A549 (cell line): ENCODE measurements at regions not wholly inside any gene's neighbourhood (a gene's known extent, or its start where the extent isn't known, plus 50 kb on each side); places are given as distances from the start of the nearest gene placed in this dataset.
"Not testable (repeated sequence)": the region's sequence is repeated elsewhere in the genome, so short reads cannot be mapped to it uniquely, and the experiment has no call there.

ENCODE experiments used
- ATAC-seq, 2 experiments: fragments of 200-7000 bp in 1 of 2; fragments of >200 bp in 1 of 2; cut with Nextera tagmentation in 1 of 2; cut with Tn5 transposase in 1 of 2; 3 replicates each; pipeline versions ENCODE4 v1.8.0 to v1.9.1; 2018 to 2020; ENCODE audit warnings: mild to moderate bottlenecking in 1 of 2, moderate library complexity in 1 of 2
- CTCF ChIA-PET: fragments of 300-600 bp; sonication (Branson Sonifier 250); formaldehyde crosslinking; extraction: SDS; loops from one replicate; lab custom pipeline; 2021; ENCODE audit warnings: antibody characterized with exemption, inconsistent platforms; lab: Yijun Ruan, JAX
- POLR2A ChIA-PET: fragments of 350-600 bp; formaldehyde crosslinking; extraction: SDS; loops from one replicate; lab custom pipeline; 2021; ENCODE audit warnings: antibody characterized with exemption, inconsistent platforms; lab: Yijun Ruan, JAX
- DNase-seq, 2 experiments: peaks; one replicate each; pipeline versions ENCODE4 v3.0.0 to v3.0.0-alpha.2; 2011 to 2016; ENCODE audit warnings: low read depth in 1 of 2, low spot score in 1 of 2
- FAIRE-seq: peaks from 2 replicates; lab custom pipeline; 2011; peaks lifted over from hg19 to GRCh38; lab: Jason Lieb, UNC
- H3K27ac ChIP-seq, 2 experiments: fragments of >200 bp; sonication (Bioruptor Twin); formaldehyde crosslinking; 3 replicates each; pipeline ENCODE4 v1.5.1; 2016 to 2017
- H3K4me1 ChIP-seq: fragments of >200 bp; sonication (Bioruptor Twin); formaldehyde crosslinking; 3 replicates; pipeline ENCODE4 v1.6.1; 2016
- H3K4me2 ChIP-seq: fragments of >200 bp; sonication (Bioruptor Twin); formaldehyde crosslinking; 3 replicates; pipeline ENCODE4 v1.6.1; 2016
- H3K4me3 ChIP-seq: fragments of >200 bp; sonication (Bioruptor Twin); formaldehyde crosslinking; 3 replicates; pipeline ENCODE4 v1.5.1; 2016
- H3K9me3 ChIP-seq: fragments of >200 bp; sonication (Bioruptor Twin); formaldehyde crosslinking; 3 replicates; pipeline ENCODE4 v1.6.1; 2016
- ATOH8 ChIP-seq: fragments of 250-450 bp; sonication (Bioruptor Pico); IDR thresholded peaks from 2 replicates; pipeline ENCODE4 v1.5.0; 2020; ENCODE audit warnings: low read depth, mild to moderate bottlenecking, moderate library complexity
- BHLHE40 ChIP-seq: IDR thresholded peaks from 2 replicates; pipeline ENCODE4 v1.6.1; 2012; ENCODE audit warnings: low read depth, low read length, inconsistent platforms
- CBX8 ChIP-seq: fragments of 200-600 bp; sonication (generic); IDR thresholded peaks from 2 replicates; pipeline ENCODE4 v1.6.1; 2016
- EHF ChIP-seq: fragments of 250-450 bp; sonication (Bioruptor Pico); IDR thresholded peaks from 2 replicates; pipeline ENCODE4 v1.5.0; 2020; ENCODE audit warnings: mild to moderate bottlenecking
- EHMT2 ChIP-seq: fragments of 200-600 bp; sonication (generic); IDR thresholded peaks from 2 replicates; pipeline ENCODE4 v1.6.1; 2016; ENCODE audit warnings: antibody characterized with exemption, low read depth, mild to moderate bottlenecking, moderate library complexity
- ELK1 ChIP-seq: fragments of 150-350 bp; IDR thresholded peaks from 2 replicates; pipeline ENCODE4 v1.6.1; 2014; ENCODE audit warnings: low read depth, mild to moderate bottlenecking, low read length
- FOSL2 ChIP-seq, 2 experiments: fragments of 450-650 bp in 1 of 2; fragments of >200 bp in 1 of 2; sonication (Bioruptor Twin) in 1 of 2; formaldehyde crosslinking; IDR thresholded peaks; 2 replicates each; pipeline versions ENCODE4 v1.5.0 to v1.6.1; 2016 to 2020; ENCODE audit warnings: mild to moderate bottlenecking in 1 of 2, moderate library complexity in 1 of 2
- FOXS1 ChIP-seq: fragments of 250-450 bp; sonication (Bioruptor Pico); IDR thresholded peaks from 2 replicates; pipeline ENCODE4 v1.5.0; 2020; ENCODE audit warnings: mild to moderate bottlenecking, moderate library complexity
- HEYL ChIP-seq: fragments of 250-450 bp; sonication (Bioruptor Pico); IDR thresholded peaks from 2 replicates; pipeline ENCODE4 v1.8.0; 2021; ENCODE audit warnings: mild to moderate bottlenecking, moderate library complexity
- JUN ChIP-seq, 2 experiments: fragments of >200 bp; sonication (Bioruptor Twin); formaldehyde crosslinking; IDR thresholded peaks; 2 replicates in 1 of 2; 3 replicates in 1 of 2; pipeline ENCODE4 v1.6.1; 2016 to 2017
- KDM1A ChIP-seq: fragments of 200-600 bp; sonication (generic); IDR thresholded peaks from 2 replicates; pipeline ENCODE4 v1.6.1; 2016; ENCODE audit warnings: low read depth, mild to moderate bottlenecking
- KDM5A ChIP-seq: fragments of 200-600 bp; sonication (generic); IDR thresholded peaks from 2 replicates; pipeline ENCODE4 v1.6.1; 2016; ENCODE audit warnings: antibody characterized with exemption, mild to moderate bottlenecking
- MAFK ChIP-seq: fragments of 450-650 bp; IDR thresholded peaks from 2 replicates; pipeline ENCODE4 v1.6.1; 2014; ENCODE audit not compliant: partially characterized antibody
- MAX ChIP-seq: IDR thresholded peaks from 2 replicates; pipeline ENCODE4 v1.6.1; 2012
- NR3C1 ChIP-seq: fragments of >200 bp; sonication (Bioruptor Twin); formaldehyde crosslinking; IDR thresholded peaks from 3 replicates; pipeline ENCODE4 v1.6.1; 2017
- POLR2AphosphoS2 ChIP-seq: conservative IDR thresholded peaks from 2 replicates; pipeline ENCODE4 v1.6.1; 2012; ENCODE audit warnings: low read length, improper control_type of control experiment, inconsistent platforms
- RCOR1 ChIP-seq: fragments of 150-350 bp; IDR thresholded peaks from 2 replicates; pipeline ENCODE4 v1.6.1; 2014; ENCODE audit warnings: antibody characterized with exemption, low read length, low read depth
- TFCP2L1 ChIP-seq: fragments of 250-450 bp; sonication (Bioruptor Pico); IDR thresholded peaks from 2 replicates; pipeline ENCODE4 v1.5.0; 2021; ENCODE audit warnings: mild to moderate bottlenecking
- TP53 ChIP-seq: fragments of 250-450 bp; sonication (Bioruptor Pico); IDR thresholded peaks from 2 replicates; pipeline ENCODE4 v1.5.0; 2021; ENCODE audit warnings: mild to moderate bottlenecking, moderate library complexity
- USF2 ChIP-seq: fragments of 450-650 bp; IDR thresholded peaks from 2 replicates; pipeline ENCODE4 v1.6.1; 2014; ENCODE audit warnings: antibody characterized with exemption
- ZC3H11A ChIP-seq: fragments of 450-650 bp; IDR thresholded peaks from 2 replicates; pipeline ENCODE4 v1.6.1; 2014; ENCODE audit warnings: antibody characterized with exemption, mild to moderate bottlenecking
- ZFP36 ChIP-seq: fragments of 450-650 bp; IDR thresholded peaks from 2 replicates; pipeline ENCODE4 v1.6.1; 2014; ENCODE audit warnings: borderline replicate concordance; ENCODE audit not compliant: partially characterized antibody
- ZSCAN20 ChIP-seq: fragments of 250-450 bp; sonication (Bioruptor Pico); IDR thresholded peaks from 2 replicates; pipeline ENCODE4 v1.8.0; 2022; ENCODE audit warnings: mild to moderate bottlenecking, moderate library complexity
- WGBS: methylation state at CpG from one replicate; pipeline ENCODE4 v1.1.6; 2017; ENCODE audit errors: missing lambda C conversion rate; 5-methylcytosine and 5-hydroxymethylcytosine counted together
- TF ChIP-seq, protein P1 (sequence below): fragments of >200 bp; sonication (Bioruptor Twin); formaldehyde crosslinking; IDR thresholded peaks from 3 replicates; pipeline ENCODE4 v1.5.1; 2016

DNA sequence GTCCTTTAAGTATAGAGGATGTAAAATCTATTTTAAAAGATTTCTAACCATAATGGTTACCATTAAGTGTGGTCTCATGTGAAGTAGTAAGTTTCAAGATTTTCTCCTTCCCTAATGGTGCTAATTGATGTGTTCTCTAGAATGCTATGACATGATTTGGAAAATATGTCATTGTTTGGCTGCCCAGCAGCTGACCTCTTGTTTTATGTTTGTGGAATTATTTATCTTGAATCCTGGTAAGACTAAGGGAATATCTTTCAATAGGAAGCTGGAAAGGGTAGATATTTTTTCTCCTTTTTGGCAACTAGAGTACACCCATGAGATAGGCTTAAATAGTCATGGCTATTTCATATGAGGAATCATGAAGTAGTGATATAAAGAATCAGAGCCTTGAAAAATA, 139.8 kb upstream of the CHODL start (continued):
- TF ChIP-seq USF2, result no peak
- TF ChIP-seq, protein P1, sequence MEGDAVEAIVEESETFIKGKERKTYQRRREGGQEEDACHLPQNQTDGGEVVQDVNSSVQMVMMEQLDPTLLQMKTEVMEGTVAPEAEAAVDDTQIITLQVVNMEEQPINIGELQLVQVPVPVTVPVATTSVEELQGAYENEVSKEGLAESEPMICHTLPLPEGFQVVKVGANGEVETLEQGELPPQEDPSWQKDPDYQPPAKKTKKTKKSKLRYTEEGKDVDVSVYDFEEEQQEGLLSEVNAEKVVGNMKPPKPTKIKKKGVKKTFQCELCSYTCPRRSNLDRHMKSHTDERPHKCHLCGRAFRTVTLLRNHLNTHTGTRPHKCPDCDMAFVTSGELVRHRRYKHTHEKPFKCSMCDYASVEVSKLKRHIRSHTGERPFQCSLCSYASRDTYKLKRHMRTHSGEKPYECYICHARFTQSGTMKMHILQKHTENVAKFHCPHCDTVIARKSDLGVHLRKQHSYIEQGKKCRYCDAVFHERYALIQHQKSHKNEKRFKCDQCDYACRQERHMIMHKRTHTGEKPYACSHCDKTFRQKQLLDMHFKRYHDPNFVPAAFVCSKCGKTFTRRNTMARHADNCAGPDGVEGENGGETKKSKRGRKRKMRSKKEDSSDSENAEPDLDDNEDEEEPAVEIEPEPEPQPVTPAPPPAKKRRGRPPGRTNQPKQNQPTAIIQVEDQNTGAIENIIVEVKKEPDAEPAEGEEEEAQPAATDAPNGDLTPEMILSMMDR, result no peak
- no peak for TF ChIP-seq EHMT2
- TF ChIP-seq ZSCAN20 (CRISPR knock-in tag), result no peak
- TF ChIP-seq ZC3H11A, result no peak

DNA sequence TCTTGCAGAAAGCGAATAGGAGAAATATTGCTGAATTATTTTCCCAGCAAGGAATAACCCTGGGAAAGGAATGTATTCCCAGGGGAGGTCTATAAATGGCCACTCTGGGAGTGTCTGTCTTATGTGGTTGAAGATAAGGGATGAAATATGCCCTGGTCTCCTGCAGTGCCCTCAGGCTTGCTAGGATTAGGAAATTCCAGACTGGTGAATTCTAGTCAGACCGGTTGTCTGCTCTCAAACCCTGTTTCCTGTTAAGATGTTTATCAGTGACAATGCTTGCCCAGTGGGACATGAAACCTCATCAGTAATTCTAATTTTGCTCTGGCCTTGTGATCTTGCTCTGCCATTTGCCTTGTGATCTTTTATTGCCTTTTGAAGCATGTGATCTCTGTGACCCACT, 148.2 kb upstream of the CHODL start:
- ATAC-seq, H3K4me2 ChIP-seq, H3K27ac ChIP-seq, CTCF ChIA-PET, POLR2A ChIA-PET, FAIRE-seq, H3K4me3 ChIP-seq, H3K9me3 ChIP-seq, DNase-seq, H3K4me1 ChIP-seq: not testable (repeated sequence)
- 27% methylated on average over 2 of the region's 2 CpGs for WGBS

GRCh38 chr21:18089786-18090185, 154.8 kb upstream of the CHODL start:
- CTCF ChIA-PET, result no interaction called here
- ATAC-seq, result no peak
- TF ChIP-seq CBX8 (no peak), JUN (IDR thresholded peaks at IDR 0.05) (no peak), ZFP36 (no peak), MAX (no peak), TFCP2L1 (CRISPR knock-in tag) (no peak)

DNA sequence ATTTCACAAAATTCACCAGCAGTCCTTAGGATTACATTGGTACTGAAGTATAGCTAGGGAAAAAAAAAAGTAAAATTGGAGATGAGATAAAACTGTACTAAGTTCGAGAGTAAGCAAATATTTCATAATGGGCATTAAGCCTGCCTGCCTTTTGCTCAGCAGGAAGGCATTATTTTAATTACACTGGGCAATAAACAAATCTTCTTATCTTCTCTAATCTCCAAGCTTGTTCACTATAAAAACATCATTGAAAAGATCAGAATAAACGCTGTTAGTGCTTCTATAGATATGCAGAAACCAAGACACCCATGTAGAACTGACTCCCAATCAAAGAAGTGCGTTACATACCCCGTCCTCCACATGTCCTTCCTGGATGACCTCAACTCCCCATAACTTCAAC, 174.2 kb upstream of the CHODL start:
- WGBS, result 0% methylated on average over 4 of the region's 4 CpGs
- Histone ChIP-seq H3K4me3 (no peak overlapping the region), H3K4me2 (no peak overlapping the region), H3K9me3 (no peaks in the 10 kb centered on the region), H3K27ac (no peak overlapping the region), H3K4me1 (no peaks in the 10 kb centered on the region)
- DNase-seq (no peak), FAIRE-seq (no peak), ATAC-seq (no peak)
- POLR2A ChIA-PET, result no interaction called here
- no peak for TF ChIP-seq FOXS1 (CRISPR knock-in tag)
- no peak for TF ChIP-seq BHLHE40
- TF ChIP-seq ELK1, result no peak
- TF ChIP-seq JUN (IDR thresholded peaks at IDR 0.05), result no peak
- CTCF ChIA-PET, result no interaction called here

More at GRCh38 chr21:18089786-18090185, 154.8 kb upstream of the CHODL start:
- FAIRE-seq (no peak), DNase-seq (no peak)
- Histone ChIP-seq H3K4me1 (no peaks in the 10 kb centered on the region), H3K27ac (no peak overlapping the region), H3K9me3 (no peaks in the 10 kb centered on the region), H3K4me2 (no peak overlapping the region), H3K4me3 (no peak overlapping the region)
- POLR2A ChIA-PET, result no interaction called here
- 0% methylated on average over 1 of the region's 1 CpG for WGBS

- no CpG with 5 or more reads among the region's 1 CpG for WGBS
- ChIA-PET POLR2A (no interaction called here), CTCF (no interaction called here)
- Histone ChIP-seq H3K4me1 (no peaks in the 10 kb centered on the region), H3K4me3 (no peak overlapping the region), H3K9me3 (no peaks in the 10 kb centered on the region), H3K4me2 (no peak overlapping the region), H3K27ac (no peak overlapping the region)
- ATAC-seq (no peak), DNase-seq (no peak), FAIRE-seq (no peak)
- TF ChIP-seq RCOR1 (no peak), MAFK (no peak), KDM1A (no peak), HEYL (no peak), NR3C1 (no peak), FOSL2 (IDR thresholded peaks at IDR 0.05) (no peak), FOSL2 (CRISPR knock-in tag; IDR thresholded peaks at IDR 0.05) (no peak), EHF (CRISPR knock-in tag) (no peak), TP53 (CRISPR knock-in tag) (no peak), POLR2AphosphoS2 (no peak), KDM5A (no peak), ATOH8 (CRISPR knock-in tag) (no peak)
- TF ChIP-seq, protein P1, result no peak
These were observed 174.8 kb upstream of the CHODL start for GRCh38 chr21:18069875-18070274.
